ENCODE measurements at regions not wholly inside any gene's neighbourhood (a gene's known extent, or its start where the extent isn't known, plus 50 kb on each side); places are given as distances from the start of the nearest gene placed in this dataset.

- DNase-seq: peak in 2 of 4 donors; percentile 24 to 28
- no peak overlapping the region for H3K4me3 ChIP-seq
These were observed 83.3 kb downstream of the KLF5 start for GRCh38 chr13:73142071-73142470.

GRCh38 chr13:73141292-73141771 lies 82.5 kb downstream of the KLF5 start:
- intact Hi-C loops (cut with DNase I): no loop called here
- Histone ChIP-seq H3K4me3 (no peak overlapping the region), H3K36me3 (replicated peaks in 1 of 2; ENCODE audit: insufficient read depth in 1 of 2, low read depth in 2 of 2) (no peaks in the 10 kb centered on the region), H3K9me3 (no peaks in the 10 kb centered on the region), H3K27me3 (no peaks in the 10 kb centered on the region), H3K27ac (peak overlapping the region; percentile 26 to 69 (median 58)), H3K4me1 (peaks cover 39% of the 10 kb centered on the region)
- ATAC-seq (peak; percentile 41), DNase-seq (peak in 3 of 4 donors; percentile 5 to 20 (median 13))
- WGBS, 2 donors: 5 to 19% methylated on average over 4 of the region's 4 CpGs
- TF ChIP-seq CTCF (IDR thresholded peaks at IDR 0.05) (no peak), POLR2A (IDR thresholded peaks at IDR 0.05) (no peak)

More at GRCh38 chr13:73142071-73142470, 83.3 kb downstream of the KLF5 start:
- intact Hi-C loops (cut with DNase I): no loop called here
- Histone ChIP-seq H3K27me3 (no peaks in the 10 kb centered on the region), H3K27ac (no peak overlapping the region), H3K36me3 (replicated peaks in 1 of 2; ENCODE audit: insufficient read depth in 1 of 2, low read depth in 2 of 2) (no peaks in the 10 kb centered on the region), H3K4me1 (peaks cover 39% of the 10 kb centered on the region), H3K9me3 (no peaks in the 10 kb centered on the region)
- TF ChIP-seq CTCF (IDR thresholded peaks at IDR 0.05): no peak
- TF ChIP-seq POLR2A (IDR thresholded peaks at IDR 0.05): no peak
- WGBS, 2 donors: 44 to 66% methylated on average over 5 of the region's 5 CpGs
- no peak for ATAC-seq

GRCh38 chr13:73140801-73141200 lies 82.0 kb downstream of the KLF5 start:
- no peak for TF ChIP-seq POLR2A (IDR thresholded peaks at IDR 0.05)
- TF ChIP-seq CTCF (IDR thresholded peaks at IDR 0.05): no peak
- no peaks in the 10 kb centered on the region for H3K27me3 ChIP-seq
- peak; percentile 42 for ATAC-seq
- intact Hi-C loops (cut with DNase I): no loop called here
- peaks cover 39% of the 10 kb centered on the region for H3K4me1 ChIP-seq
- peak overlapping the region; percentile 26 to 69 (median 58) for H3K27ac ChIP-seq
- H3K9me3 ChIP-seq: no peaks in the 10 kb centered on the region
- WGBS, 2 donors: 25 to 49% methylated on average over 1 to 2 of the region's 2 CpGs
- no peaks in the 10 kb centered on the region for H3K36me3 ChIP-seq (replicated peaks in 1 of 2; ENCODE audit: insufficient read depth in 1 of 2, low read depth in 2 of 2)
- no peak overlapping the region for H3K4me3 ChIP-seq
- DNase-seq: peak in 3 of 4 donors; percentile 11 to 15 (median 13)

- Histone ChIP-seq H3K4me3 (no peak overlapping the region), H3K36me3 (replicated peaks in 1 of 2; ENCODE audit: insufficient read depth in 1 of 2, low read depth in 2 of 2) (no peaks in the 10 kb centered on the region), H3K27me3 (no peaks in the 10 kb centered on the region), H3K9me3 (no peaks in the 10 kb centered on the region), H3K27ac (peak overlapping the region; percentile 20 to 74 (median 38)), H3K4me1 (peaks cover 39% of the 10 kb centered on the region)
- 20 to 27% methylated on average over 11 of the region's 11 CpGs for WGBS, 2 donors
- no peak for TF ChIP-seq CTCF (IDR thresholded peaks at IDR 0.05)
- TF ChIP-seq POLR2A (IDR thresholded peaks at IDR 0.05): no peak
- intact Hi-C loops (cut with DNase I): no loop called here
- peak; percentile 63 for ATAC-seq
- DNase-seq: peak; percentile 17 to 45 (median 33)
These were observed 80.1 kb downstream of the KLF5 start for GRCh38 chr13:73138638-73139491.

All from body of pancreas (tissue), 4 donors.